AG09309 (cell line): ENCODE measurements at regions not wholly inside any gene's neighbourhood (a gene's known extent, or its start where the extent isn't known, plus 50 kb on each side); places are given as distances from the start of the nearest gene placed in this dataset.

Experiments used
- DNase-seq: peaks from one replicate; pipeline ENCODE4 v3.0.0-alpha.2; 2010; ENCODE audit warnings: low read depth
- H3K4me3 ChIP-seq: 2 replicates; pipeline ENCODE4 v1.5.1; 2011; ENCODE audit warnings: mild to moderate bottlenecking, low read depth, low read length, moderate library complexity; ENCODE audit not compliant: control insufficient read depth
- CTCF ChIP-seq: IDR thresholded peaks from 2 replicates; pipeline ENCODE4 v1.5.1; 2011; ENCODE audit warnings: mild to moderate bottlenecking, low read depth, low read length, inconsistent platforms; ENCODE audit not compliant: insufficient read depth, control insufficient read depth; ENCODE audit errors: missing control alignments

DNA sequence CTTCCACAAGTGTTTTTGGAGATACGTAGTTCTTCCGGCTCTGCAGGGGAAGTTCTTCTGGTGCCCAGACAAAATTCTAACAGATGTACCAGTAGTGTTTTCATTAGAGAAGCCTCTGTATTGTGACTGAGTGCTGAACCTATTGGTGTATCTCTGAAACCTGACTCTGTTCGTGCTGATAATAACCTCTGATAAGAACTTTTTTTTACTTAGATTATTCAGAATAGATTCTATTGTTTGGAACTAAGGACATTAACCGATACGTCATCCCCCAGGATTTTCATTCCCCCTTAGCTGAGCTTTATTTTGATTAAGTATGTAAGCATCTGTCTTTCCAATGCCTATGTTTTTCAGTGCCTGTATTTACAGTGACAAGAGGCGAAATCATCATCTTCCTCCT, 362.9 kb downstream of the PDGFC start:
- no peak overlapping the region for H3K4me3 ChIP-seq
- no peak for TF ChIP-seq CTCF
- no peak for DNase-seq

DNA sequence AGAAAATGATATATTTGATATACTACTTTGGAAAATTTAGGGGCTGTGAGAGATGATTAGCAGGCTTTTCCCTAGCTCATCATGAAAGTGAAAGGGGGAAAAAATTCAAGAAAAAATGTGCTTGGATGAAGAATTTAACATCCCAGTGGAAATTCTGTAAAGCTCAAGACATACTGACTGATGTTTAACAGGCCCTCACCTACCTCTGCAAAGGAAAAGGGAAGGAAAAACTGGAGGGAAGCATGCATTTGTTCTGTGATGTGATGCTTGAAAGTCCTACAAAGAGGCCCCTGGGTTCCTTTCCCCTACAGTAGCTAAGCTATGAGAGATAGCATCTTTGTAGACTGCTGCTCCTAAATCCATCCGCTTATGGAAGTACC, 364.1 kb downstream of the PDGFC start:
- H3K4me3 ChIP-seq = no peak overlapping the region
- DNase-seq = no peak
- no peak for TF ChIP-seq CTCF

GRCh38 chr4:156606554-156607477, 364.8 kb downstream of the PDGFC start:
- no peak overlapping the region for H3K4me3 ChIP-seq
- DNase-seq = no peak
- no peak for TF ChIP-seq CTCF

DNA sequence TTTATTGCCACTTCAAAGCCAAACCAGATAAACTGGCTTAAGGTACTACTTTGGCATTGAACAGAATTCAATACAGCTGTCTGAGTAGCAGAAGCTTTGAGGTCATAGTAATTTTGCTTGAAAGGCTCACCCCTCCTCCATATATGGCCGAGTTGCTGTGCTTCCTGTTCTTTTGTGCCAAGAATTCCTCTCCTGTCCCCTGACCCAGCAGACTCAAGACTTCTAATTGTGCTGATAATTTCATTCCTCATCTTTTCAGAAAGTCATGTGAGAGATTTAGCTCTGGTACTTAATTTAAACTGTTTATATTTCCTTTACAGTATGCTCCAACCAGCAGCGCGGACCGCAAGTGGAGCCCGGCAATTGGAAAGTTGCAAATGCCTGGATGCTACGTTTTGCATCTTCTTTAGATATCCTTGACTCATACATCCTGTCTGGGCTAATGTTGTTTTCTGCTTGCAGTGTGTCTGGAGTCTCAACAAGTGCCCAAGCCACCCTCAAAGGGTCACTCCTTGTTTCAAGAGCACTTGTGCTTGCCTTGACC, 373.4 kb downstream of the PDGFC start:
- DNase-seq = no peak
- TF ChIP-seq CTCF = no peak

GRCh38 chr4:156596706-156597329, 374.8 kb downstream of the PDGFC start:
- no peak overlapping the region for H3K4me3 ChIP-seq
- no peak for DNase-seq
- no peak for TF ChIP-seq CTCF

More for the DNA sequence above, 373.4 kb downstream of the PDGFC start:
- H3K4me3 ChIP-seq = no peak overlapping the region

DNA sequence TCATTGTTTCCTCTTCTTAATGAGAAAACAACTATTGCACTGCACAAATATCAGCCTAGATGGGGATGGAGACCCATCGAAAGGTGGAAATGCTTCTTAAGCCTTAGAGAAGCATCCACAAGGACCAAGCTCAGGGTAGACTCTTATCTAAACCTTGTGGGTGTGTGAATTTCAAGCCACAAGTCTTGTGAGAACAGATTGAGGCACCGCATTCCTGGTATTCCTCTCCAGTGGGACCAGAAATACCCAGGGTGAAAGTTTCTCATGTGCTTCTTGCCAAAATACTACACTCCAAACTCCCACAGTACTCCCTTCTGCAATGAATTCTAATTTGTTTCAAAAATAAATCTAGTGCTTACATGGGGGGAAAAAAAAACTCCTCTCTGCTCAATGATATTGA, 375.6 kb downstream of the PDGFC start:
- no peak overlapping the region for H3K4me3 ChIP-seq
- DNase-seq = no peak
- TF ChIP-seq CTCF = peak; percentile 12
